ENCODE measurements at regions not wholly inside any gene's neighbourhood (a gene's known extent, or its start where the extent isn't known, plus 50 kb on each side); places are given as distances from the start of the nearest gene placed in this dataset.

GRCh38 chr6:119482850-119483285, 133.3 kb upstream of the MAN1A1 start (continued):
- TF ChIP-seq CREB3L1 (IDR thresholded peaks at IDR 0.05; ENCODE audit: borderline replicate concordance, low read depth) (peak; percentile 31; the same call in 1 of the 2 replicates), ZNF184 (CRISPR knock-in tag; IDR thresholded peaks at IDR 0.05) (no peak), POLR2AphosphoS5 (IDR thresholded peaks at IDR 0.05; ENCODE audit: control insufficient read depth, insufficient read depth, low read depth, low read length) (peak; percentile 90), SMARCA4 (IDR thresholded peaks at IDR 0.05) (peak; percentile 77), ZNF609 (CRISPR knock-in tag; IDR thresholded peaks at IDR 0.05; ENCODE audit: borderline replicate concordance) (no peak), E2F8 (IDR thresholded peaks at IDR 0.05; ENCODE audit: low read depth, partially characterized antibody) (no peak), TBL1XR1 (IDR thresholded peaks at IDR 0.05; ENCODE audit: low read length in 2 of 2) (0 out of 4 replicates have a peak, but pooled peaks of 1 of the 2 experiments have one; percentile 49), ZNF407 (IDR thresholded peaks at IDR 0.05; ENCODE audit: low read depth) (0 out of 2 replicates have a peak, but pooled peaks have one; percentile 41), CXXC5 (CRISPR knock-in tag; IDR thresholded peaks at IDR 0.05) (peak; percentile 19; the same call in 1 of the 2 replicates), CREBBP (IDR thresholded peaks at IDR 0.05; ENCODE audit: low read depth, low read length) (no peak)
